ENCODE measurements at regions not wholly inside any gene's neighbourhood (a gene's known extent, or its start where the extent isn't known, plus 50 kb on each side); places are given as distances from the start of the nearest gene placed in this dataset.

DNA sequence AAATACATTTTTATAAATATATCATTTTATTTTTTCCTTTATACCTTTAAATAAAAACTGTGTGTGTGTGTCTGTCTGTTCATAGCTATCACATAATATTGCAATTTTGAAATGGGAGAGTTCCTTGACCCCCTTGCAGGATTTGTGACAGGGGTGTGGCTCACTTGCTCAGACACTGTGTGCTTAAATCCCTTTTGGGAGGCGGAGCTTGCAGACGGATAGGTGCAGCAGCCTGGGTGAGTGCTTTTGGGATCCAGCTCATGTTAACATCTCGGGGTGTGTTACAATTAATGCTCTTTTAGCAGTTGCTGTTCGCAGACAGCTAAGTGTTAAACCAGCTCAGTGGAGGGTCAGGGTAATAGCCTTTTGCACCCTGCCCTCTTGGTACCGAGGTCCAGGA lies 459.8 kb downstream of the IPMK start (continued):
- TF ChIP-seq, protein P1, sequence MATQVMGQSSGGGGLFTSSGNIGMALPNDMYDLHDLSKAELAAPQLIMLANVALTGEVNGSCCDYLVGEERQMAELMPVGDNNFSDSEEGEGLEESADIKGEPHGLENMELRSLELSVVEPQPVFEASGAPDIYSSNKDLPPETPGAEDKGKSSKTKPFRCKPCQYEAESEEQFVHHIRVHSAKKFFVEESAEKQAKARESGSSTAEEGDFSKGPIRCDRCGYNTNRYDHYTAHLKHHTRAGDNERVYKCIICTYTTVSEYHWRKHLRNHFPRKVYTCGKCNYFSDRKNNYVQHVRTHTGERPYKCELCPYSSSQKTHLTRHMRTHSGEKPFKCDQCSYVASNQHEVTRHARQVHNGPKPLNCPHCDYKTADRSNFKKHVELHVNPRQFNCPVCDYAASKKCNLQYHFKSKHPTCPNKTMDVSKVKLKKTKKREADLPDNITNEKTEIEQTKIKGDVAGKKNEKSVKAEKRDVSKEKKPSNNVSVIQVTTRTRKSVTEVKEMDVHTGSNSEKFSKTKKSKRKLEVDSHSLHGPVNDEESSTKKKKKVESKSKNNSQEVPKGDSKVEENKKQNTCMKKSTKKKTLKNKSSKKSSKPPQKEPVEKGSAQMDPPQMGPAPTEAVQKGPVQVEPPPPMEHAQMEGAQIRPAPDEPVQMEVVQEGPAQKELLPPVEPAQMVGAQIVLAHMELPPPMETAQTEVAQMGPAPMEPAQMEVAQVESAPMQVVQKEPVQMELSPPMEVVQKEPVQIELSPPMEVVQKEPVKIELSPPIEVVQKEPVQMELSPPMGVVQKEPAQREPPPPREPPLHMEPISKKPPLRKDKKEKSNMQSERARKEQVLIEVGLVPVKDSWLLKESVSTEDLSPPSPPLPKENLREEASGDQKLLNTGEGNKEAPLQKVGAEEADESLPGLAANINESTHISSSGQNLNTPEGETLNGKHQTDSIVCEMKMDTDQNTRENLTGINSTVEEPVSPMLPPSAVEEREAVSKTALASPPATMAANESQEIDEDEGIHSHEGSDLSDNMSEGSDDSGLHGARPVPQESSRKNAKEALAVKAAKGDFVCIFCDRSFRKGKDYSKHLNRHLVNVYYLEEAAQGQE (IDR thresholded peaks at IDR 0.05; ENCODE audit: low read depth, low read length): no peak

DNA sequence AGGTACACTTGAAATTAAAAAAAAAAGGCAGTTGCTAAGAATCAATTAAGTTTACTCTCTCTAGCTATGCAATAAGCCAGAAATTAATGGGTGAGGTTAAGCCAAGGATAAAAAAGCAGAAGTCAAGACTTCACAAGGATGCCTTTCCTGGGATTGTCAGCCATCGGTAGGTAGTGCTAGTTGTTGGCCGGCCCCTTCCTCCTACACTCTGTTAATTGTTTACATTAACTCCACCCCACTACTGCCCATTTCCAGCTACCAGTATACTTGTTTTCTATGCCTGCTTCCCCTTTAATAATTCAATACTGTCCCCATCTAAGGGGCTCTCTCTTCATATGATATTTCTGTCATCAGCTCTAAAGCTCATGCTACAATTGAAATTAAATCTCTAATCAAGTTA lies 461.0 kb downstream of the IPMK start:
- Histone ChIP-seq H3K36me3 (ENCODE audit: control insufficient read depth in 2 of 2, insufficient read depth in 2 of 2, low read length in 1 of 2) (no peaks in the 10 kb centered on the region), H3K4me3 (no peak overlapping the region), H2AFZ (ENCODE audit: control insufficient read depth, low read depth, low read length) (no peak overlapping the region), H3K27me3 (replicated peaks in 1 of 2; ENCODE audit: control insufficient read depth in 2 of 2, insufficient read depth in 2 of 2, low read length in 1 of 2) (no peaks in the 10 kb centered on the region), H3K4me1 (ENCODE audit: control insufficient read depth, insufficient read depth, low read length) (no peaks in the 10 kb centered on the region), H3K9me3 (replicated peaks; ENCODE audit: control insufficient read depth, insufficient read depth, low read length) (no peaks in the 10 kb centered on the region), H3K79me2 (ENCODE audit: control insufficient read depth, insufficient read depth, low read length) (no peaks in the 10 kb centered on the region), H3K4me2 (ENCODE audit: control insufficient read depth, insufficient read depth) (no peak overlapping the region), H3K27ac (ENCODE audit: control insufficient read depth, insufficient read depth) (no peak overlapping the region), H4K20me1 (ENCODE audit: control insufficient read depth, insufficient read depth) (no peaks in the 10 kb centered on the region), H3K9ac (ENCODE audit: control insufficient read depth, insufficient read depth, low read length) (no peak overlapping the region)
- ChIA-PET SMC1A (ENCODE audit: uncharacterized antibody, unreplicated experiment) (no interaction called here), CTCF (no interaction called here), POLR2A (no interaction called here), RAD21 (ENCODE audit: unreplicated experiment) (no interaction called here)
- intact Hi-C loops (cut with micrococcal nuclease; ENCODE audit: unreplicated experiment) (no loop called here), in situ Hi-C loops (cut with MboI) (no loop called here)
- no TSS peak for BruUV-seq (replicated peaks)
- TF ChIP-seq CHD1 (IDR thresholded peaks at IDR 0.05; ENCODE audit: low read depth, low read length): no peak
- no peak for TF ChIP-seq MEF2A (IDR thresholded peaks at IDR 0.05; ENCODE audit: insufficient read depth, low read depth, low read length)
- TF ChIP-seq, protein P2, sequence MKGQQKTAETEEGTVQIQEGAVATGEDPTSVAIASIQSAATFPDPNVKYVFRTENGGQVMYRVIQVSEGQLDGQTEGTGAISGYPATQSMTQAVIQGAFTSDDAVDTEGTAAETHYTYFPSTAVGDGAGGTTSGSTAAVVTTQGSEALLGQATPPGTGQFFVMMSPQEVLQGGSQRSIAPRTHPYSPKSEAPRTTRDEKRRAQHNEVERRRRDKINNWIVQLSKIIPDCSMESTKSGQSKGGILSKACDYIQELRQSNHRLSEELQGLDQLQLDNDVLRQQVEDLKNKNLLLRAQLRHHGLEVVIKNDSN (IDR thresholded peaks at IDR 0.05; ENCODE audit: borderline replicate concordance, extremely low read length, insufficient read depth, low read depth, low read length): no peak
- ATAC-seq (no peak), DNase-seq (ENCODE audit: low read depth, low spot score) (no peak), FAIRE-seq (no peak)
- WGBS (ENCODE audit: insufficient coverage, insufficient replicate concordance, low lambda C conversion rate, missing lambda C conversion rate): 66% methylated on average over 2 of the region's 2 CpGs

Measured in GM12878 (cell line).